ENCODE measurements at regions not wholly inside any gene's neighbourhood (a gene's known extent, or its start where the extent isn't known, plus 50 kb on each side); places are given as distances from the start of the nearest gene placed in this dataset.
A peak's percentile ranks its signal among the peaks of the same experiment; 100 is the strongest.
"Not testable (repeated sequence)": the region's sequence is repeated elsewhere in the genome, so short reads cannot be mapped to it uniquely, and the experiment has no call there.

- FAIRE-seq, result no peak
Measured at GRCh38 chr7:119737390-119737789, 535.6 kb upstream of the KCND2 start.

- FAIRE-seq, result not testable (repeated sequence)
Measured at GRCh38 chr7:119745280-119745679, 527.7 kb upstream of the KCND2 start.

GRCh38 chr7:119748251-119748860 lies 524.6 kb upstream of the KCND2 start:
- no peak for FAIRE-seq

GRCh38 chr7:119748991-119749390 lies 524.0 kb upstream of the KCND2 start:
- no peak for FAIRE-seq

GRCh38 chr7:119756687-119757086 lies 516.3 kb upstream of the KCND2 start:
- no peak for FAIRE-seq

- FAIRE-seq, result no peak
Measured at GRCh38 chr7:119758254-119758653, 514.7 kb upstream of the KCND2 start.

GRCh38 chr7:119761776-119762175 lies 511.2 kb upstream of the KCND2 start:
- FAIRE-seq, result no peak

GRCh38 chr7:119782286-119782685 lies 490.7 kb upstream of the KCND2 start:
- no peak for FAIRE-seq

GRCh38 chr7:119783799-119784198 lies 489.2 kb upstream of the KCND2 start:
- FAIRE-seq, result no peak

- FAIRE-seq, result no peak
Measured at GRCh38 chr7:119802147-119802546, 470.8 kb upstream of the KCND2 start.

GRCh38 chr7:119825091-119825655 lies 447.8 kb upstream of the KCND2 start:
- FAIRE-seq, result no peak

GRCh38 chr7:119826547-119826946 lies 446.4 kb upstream of the KCND2 start:
- FAIRE-seq, result peak; percentile 69

- FAIRE-seq, result no peak
Measured at GRCh38 chr7:119838444-119838843, 434.5 kb upstream of the KCND2 start.

- FAIRE-seq, result no peak
Measured at GRCh38 chr7:119842337-119842736, 430.6 kb upstream of the KCND2 start.

GRCh38 chr7:119842786-119843185 lies 430.2 kb upstream of the KCND2 start:
- no peak for FAIRE-seq

GRCh38 chr7:119861385-119861784 lies 411.6 kb upstream of the KCND2 start:
- FAIRE-seq, result no peak

GRCh38 chr7:119868387-119868786 lies 404.6 kb upstream of the KCND2 start:
- FAIRE-seq, result no peak

GRCh38 chr7:119879835-119880234 lies 393.1 kb upstream of the KCND2 start:
- FAIRE-seq, result no peak

- FAIRE-seq, result no peak
Measured at GRCh38 chr7:119886007-119886406, 387.0 kb upstream of the KCND2 start.

GRCh38 chr7:119886525-119886924 lies 386.4 kb upstream of the KCND2 start:
- not testable (repeated sequence) for FAIRE-seq

- FAIRE-seq, result no peak
Measured at GRCh38 chr7:119888251-119888650, 384.7 kb upstream of the KCND2 start.

GRCh38 chr7:119890631-119891030 lies 382.3 kb upstream of the KCND2 start:
- FAIRE-seq, result no peak

- FAIRE-seq, result no peak
Measured at GRCh38 chr7:119895320-119895719, 377.7 kb upstream of the KCND2 start.

- no peak for FAIRE-seq
Measured at GRCh38 chr7:119896386-119896785, 376.6 kb upstream of the KCND2 start.

GRCh38 chr7:119900996-119901672 lies 371.8 kb upstream of the KCND2 start:
- FAIRE-seq, result no peak
